Neural progenitor cell (in vitro differentiated cells): ENCODE measurements at regions not wholly inside any gene's neighbourhood (a gene's known extent, or its start where the extent isn't known, plus 50 kb on each side); places are given as distances from the start of the nearest gene placed in this dataset.

Experiments
- DNase-seq: peaks from one replicate; pipeline ENCODE4 v3.0.0-alpha.2; 2016; ENCODE audit warnings: low spot score
- H2AFZ ChIP-seq: fragments of 200-600 bp; sonication (generic); replicated peaks from 2 replicates; pipeline ENCODE4 v1.6.1; 2016; ENCODE audit warnings: antibody characterized with exemption
- H3F3A ChIP-seq: fragments of 200-600 bp; sonication (generic); 2 replicates; pipeline ENCODE4 v1.6.1; 2016; ENCODE audit warnings: antibody characterized with exemption, low read depth
- H3K27ac ChIP-seq: fragments of 200-600 bp; sonication (generic); 2 replicates; pipeline ENCODE4 v1.5.1; 2016; ENCODE audit warnings: mild to moderate bottlenecking
- H3K27me3 ChIP-seq: fragments of 200-600 bp; sonication (generic); 2 replicates; pipeline ENCODE4 v1.6.1; 2016; ENCODE audit warnings: mild to moderate bottlenecking, moderate library complexity
- H3K36me3 ChIP-seq: fragments of 200-600 bp; sonication (generic); 2 replicates; pipeline ENCODE4 v1.5.1; 2016
- H3K4me1 ChIP-seq: fragments of 200-600 bp; sonication (generic); 2 replicates; pipeline ENCODE4 v1.6.1; 2016; ENCODE audit warnings: mixed run types
- H3K4me2 ChIP-seq: fragments of 200-600 bp; sonication (generic); 2 replicates; pipeline ENCODE4 v1.6.1; 2016
- H3K4me3 ChIP-seq: fragments of 200-600 bp; sonication (generic); 2 replicates; pipeline ENCODE4 v1.5.1; 2016
- H3K79me2 ChIP-seq: fragments of 200-600 bp; sonication (generic); 2 replicates; pipeline ENCODE4 v1.6.1; 2016; ENCODE audit warnings: low read depth
- H3K9ac ChIP-seq: fragments of 200-600 bp; sonication (generic); 2 replicates; pipeline ENCODE4 v1.6.1; 2016
- H3K9me3 ChIP-seq: fragments of 200-600 bp; sonication (generic); 2 replicates; pipeline ENCODE4 v1.5.1; 2016; ENCODE audit warnings: low read depth
- H4K20me1 ChIP-seq: fragments of 200-600 bp; sonication (generic); 2 replicates; pipeline ENCODE4 v1.6.1; 2016; ENCODE audit warnings: low read depth
- H3K27ac Mint-ChIP-seq: 3 replicates; pipeline ENCODE4 v1.8.0; 2021; ENCODE audit warnings: mixed read lengths
- H3K27me3 Mint-ChIP-seq: 2 replicates; pipeline ENCODE4 v1.8.0; 2022; ENCODE audit warnings: low read depth, mild to moderate bottlenecking, inconsistent platforms, moderate library complexity, mixed read lengths; ENCODE audit not compliant: insufficient read depth
- H3K36me3 Mint-ChIP-seq: 3 replicates; pipeline ENCODE4 v1.8.0; 2021; ENCODE audit warnings: mixed read lengths
- H3K4me1 Mint-ChIP-seq: 3 replicates; pipeline ENCODE4 v1.8.0; 2021; ENCODE audit warnings: mixed read lengths
- H3K4me3 Mint-ChIP-seq: 3 replicates; pipeline ENCODE4 v1.8.0; 2021; ENCODE audit warnings: mild to moderate bottlenecking, moderate library complexity, mixed read lengths
- H3K9me3 Mint-ChIP-seq: 3 replicates; pipeline ENCODE4 v1.8.0; 2020; ENCODE audit warnings: mixed read lengths
- CTCF ChIP-seq: fragments of 200-600 bp; sonication (generic); IDR thresholded peaks from 2 replicates; pipeline ENCODE4 v1.5.1; 2017; ENCODE audit warnings: antibody characterized with exemption, mild to moderate bottlenecking
- EZH2 ChIP-seq: fragments of 200-600 bp; sonication (generic); IDR thresholded peaks from 2 replicates; pipeline ENCODE4 v1.6.1; 2017; ENCODE audit warnings: antibody characterized with exemption, mild to moderate bottlenecking, moderate library complexity
- EZH2phosphoT487 ChIP-seq: fragments of 200-600 bp; sonication (generic); IDR thresholded peaks from 2 replicates; pipeline ENCODE4 v1.6.1; 2017; ENCODE audit warnings: antibody characterized with exemption

GRCh38 chr2:176934131-176934530, 278.5 kb upstream of the HNRNPA3 start:
- Histone ChIP-seq H3K36me3 (no peaks in the 10 kb centered on the region), H3K4me3 (no peak overlapping the region), H3K9ac (no peak overlapping the region), H3K79me2 (no peaks in the 10 kb centered on the region), H4K20me1 (no peaks in the 10 kb centered on the region), H3K4me2 (no peak overlapping the region), H2AFZ (no peak overlapping the region), H3K9me3 (no peaks in the 10 kb centered on the region), H3K27ac (no peak overlapping the region), H3F3A (no peaks in the 10 kb centered on the region), H3K4me1 (no peaks in the 10 kb centered on the region), H3K27me3 (no peaks in the 10 kb centered on the region)
- Mint-ChIP-seq H3K4me3 (no peak overlapping the region), H3K9me3 (no peaks in the 10 kb centered on the region), H3K27ac (no peak overlapping the region), H3K27me3 (peaks cover 3% of the 10 kb centered on the region), H3K36me3 (no peaks in the 10 kb centered on the region), H3K4me1 (no peaks in the 10 kb centered on the region)
- TF ChIP-seq EZH2 (no peak), EZH2phosphoT487 (no peak), CTCF (no peak)
- DNase-seq: no peak

GRCh38 chr2:176934869-176935415, 277.7 kb upstream of the HNRNPA3 start:
- Histone ChIP-seq H4K20me1 (no peaks in the 10 kb centered on the region), H3K4me3 (no peak overlapping the region), H3K4me2 (no peak overlapping the region), H3K9ac (no peak overlapping the region), H3K79me2 (no peaks in the 10 kb centered on the region), H3K9me3 (no peaks in the 10 kb centered on the region), H3F3A (no peaks in the 10 kb centered on the region), H3K4me1 (no peaks in the 10 kb centered on the region), H3K27me3 (no peaks in the 10 kb centered on the region), H3K36me3 (no peaks in the 10 kb centered on the region), H2AFZ (no peak overlapping the region), H3K27ac (no peak overlapping the region)
- no peaks in the 10 kb centered on the region for H3K36me3 Mint-ChIP-seq
- H3K4me3 Mint-ChIP-seq: no peak overlapping the region
- DNase-seq: no peak
- no peak overlapping the region for H3K27ac Mint-ChIP-seq
- H3K4me1 Mint-ChIP-seq: no peaks in the 10 kb centered on the region
- no peaks in the 10 kb centered on the region for H3K9me3 Mint-ChIP-seq
- peaks cover 3% of the 10 kb centered on the region for H3K27me3 Mint-ChIP-seq
- TF ChIP-seq EZH2phosphoT487 (no peak), EZH2 (no peak), CTCF (no peak)

GRCh38 chr2:176935543-176936102, 277.0 kb upstream of the HNRNPA3 start:
- Mint-ChIP-seq H3K27me3 (peaks cover 3% of the 10 kb centered on the region), H3K27ac (no peak overlapping the region), H3K36me3 (no peaks in the 10 kb centered on the region), H3K9me3 (no peaks in the 10 kb centered on the region), H3K4me1 (no peaks in the 10 kb centered on the region), H3K4me3 (no peak overlapping the region)
- Histone ChIP-seq H3K4me2 (no peak overlapping the region), H3K36me3 (no peaks in the 10 kb centered on the region), H3K27me3 (no peaks in the 10 kb centered on the region), H3K9me3 (no peaks in the 10 kb centered on the region), H3K4me3 (no peak overlapping the region), H4K20me1 (no peaks in the 10 kb centered on the region), H3K27ac (no peak overlapping the region), H2AFZ (no peak overlapping the region), H3K4me1 (no peaks in the 10 kb centered on the region), H3K9ac (no peak overlapping the region), H3K79me2 (no peaks in the 10 kb centered on the region), H3F3A (no peaks in the 10 kb centered on the region)
- DNase-seq: no peak
- no peak for TF ChIP-seq EZH2
- no peak for TF ChIP-seq EZH2phosphoT487
- TF ChIP-seq CTCF: no peak
